HG03039 (cell line): ENCODE measurements at regions not wholly inside any gene's neighbourhood (a gene's known extent, or its start where the extent isn't known, plus 50 kb on each side); places are given as distances from the start of the nearest gene placed in this dataset.

Source experiments
- ATAC-seq: cut with Tn5 transposase; IDR thresholded peaks from one replicate; pipeline ENCODE4 v1.9.1; 2021; ENCODE audit warnings: mild to moderate bottlenecking, moderate library complexity; ENCODE audit not compliant: unreplicated experiment

- ATAC-seq = no peak
Measured at GRCh38 chr9:81132796-81133195, 556.6 kb downstream of the TLE1 start.

DNA sequence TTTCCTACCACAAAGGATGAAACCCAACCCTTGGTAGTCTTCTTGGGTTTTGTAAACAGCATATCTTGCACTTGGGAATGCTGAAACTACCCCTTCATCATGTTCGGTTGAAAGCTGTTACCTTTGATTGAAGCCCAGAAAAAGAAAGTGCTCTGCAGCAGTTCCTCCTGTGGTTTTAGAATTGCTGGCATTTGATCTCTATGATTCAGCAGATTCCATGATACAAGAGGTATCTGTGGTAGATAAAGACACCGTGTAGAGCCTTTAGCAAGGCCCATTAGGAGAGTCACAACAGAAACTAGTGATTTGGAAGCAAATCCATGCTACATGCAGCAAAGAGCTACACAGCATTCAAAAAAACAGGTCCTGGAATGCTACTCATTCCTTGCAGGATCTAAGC lies 557.0 kb downstream of the TLE1 start:
- no peak for ATAC-seq

GRCh38 chr9:81128701-81129100 lies 560.6 kb downstream of the TLE1 start:
- ATAC-seq = no peak

DNA sequence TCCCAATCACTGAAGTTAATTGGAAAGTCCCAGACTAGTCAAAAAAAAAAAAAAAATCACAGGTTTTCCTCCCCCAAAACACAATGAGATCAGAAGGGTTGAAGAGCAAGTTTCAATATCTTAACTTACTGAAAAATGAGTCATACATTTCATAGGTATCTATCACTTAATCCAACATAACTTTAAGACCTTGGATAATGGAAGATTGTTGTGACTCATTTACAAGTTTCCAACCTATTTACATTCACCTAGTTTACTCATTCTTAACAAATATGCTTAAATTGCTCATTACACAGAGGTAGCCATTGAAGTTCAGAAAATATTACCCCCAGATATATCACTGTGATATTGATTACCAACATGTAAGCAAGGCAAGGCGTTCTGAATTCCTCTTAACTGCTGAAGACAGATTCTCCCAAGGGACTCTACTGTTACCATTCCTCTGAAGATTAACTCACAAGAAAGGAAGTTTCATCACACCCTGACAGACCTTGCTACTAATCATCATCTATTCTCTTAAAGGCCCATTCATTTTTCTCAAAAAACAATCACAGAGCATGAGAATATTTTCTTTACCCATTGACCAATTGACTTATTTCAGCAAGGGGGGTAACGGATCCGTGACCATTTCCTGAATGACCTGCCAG lies 563.8 kb downstream of the TLE1 start:
- no peak for ATAC-seq

GRCh38 chr9:81123526-81123925 lies 565.8 kb downstream of the TLE1 start:
- ATAC-seq = no peak

GRCh38 chr9:81122749-81123148 lies 566.6 kb downstream of the TLE1 start:
- ATAC-seq = no peak

- ATAC-seq = no peak
Measured at GRCh38 chr9:81119591-81119990, 569.8 kb downstream of the TLE1 start.

DNA sequence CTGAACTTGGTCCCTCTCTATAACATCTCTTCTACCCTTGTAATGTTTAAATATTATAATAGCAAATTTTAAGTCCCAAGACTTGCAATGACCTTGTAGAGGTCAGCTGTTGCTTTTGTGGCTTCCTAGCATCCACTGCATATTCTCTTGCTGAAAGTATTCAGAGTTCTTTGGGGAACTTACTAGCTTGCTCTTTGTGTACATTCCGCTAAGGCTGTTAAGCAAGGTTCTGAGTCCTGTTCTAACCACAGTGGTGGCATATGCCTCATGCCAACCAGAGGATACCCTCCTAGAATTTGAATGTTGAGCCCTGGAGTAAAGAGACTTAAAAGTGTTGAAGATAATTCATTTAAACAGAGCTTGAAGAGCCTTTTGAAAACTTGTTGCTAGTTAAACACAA lies 570.9 kb downstream of the TLE1 start:
- no peak for ATAC-seq

GRCh38 chr9:81116340-81117137 lies 572.8 kb downstream of the TLE1 start:
- no peak for ATAC-seq

DNA sequence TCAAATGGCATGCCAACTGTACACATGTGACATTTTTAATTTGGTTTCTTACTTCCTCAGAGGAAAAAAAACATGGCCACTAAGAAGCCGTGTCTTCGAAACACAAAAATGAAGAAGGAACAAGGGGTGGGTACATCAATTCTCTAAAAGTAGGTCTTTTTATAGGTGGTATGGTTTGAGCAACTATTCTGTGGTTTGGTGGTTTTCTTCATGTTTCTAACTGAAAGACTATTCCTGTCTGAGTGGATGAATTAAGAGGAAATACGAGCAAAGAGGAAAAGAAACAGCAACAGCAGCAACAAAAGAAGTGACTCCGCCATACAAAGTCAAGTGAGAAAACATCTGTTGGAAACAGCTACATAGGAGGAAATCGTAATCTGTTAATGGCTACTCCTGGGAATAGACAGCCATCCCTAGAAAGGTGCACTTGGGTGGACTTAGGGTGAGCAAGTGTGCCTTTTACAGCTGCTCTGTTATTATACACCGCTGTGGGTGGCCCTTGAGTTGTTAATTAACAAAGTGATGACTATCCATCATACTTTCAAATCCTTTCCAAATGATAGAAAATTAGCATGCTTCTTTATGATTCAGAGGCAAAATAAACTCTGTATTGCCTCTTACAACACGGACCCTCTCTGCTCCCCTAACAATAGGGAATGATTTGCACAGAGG lies 575.8 kb downstream of the TLE1 start:
- no peak for ATAC-seq

- ATAC-seq = no peak
Measured at GRCh38 chr9:81112627-81113452, 576.5 kb downstream of the TLE1 start.

- no peak for ATAC-seq
Measured at GRCh38 chr9:81108821-81109220, 580.5 kb downstream of the TLE1 start.

- no peak for ATAC-seq
Measured at GRCh38 chr9:81108391-81108790, 581.0 kb downstream of the TLE1 start.

DNA sequence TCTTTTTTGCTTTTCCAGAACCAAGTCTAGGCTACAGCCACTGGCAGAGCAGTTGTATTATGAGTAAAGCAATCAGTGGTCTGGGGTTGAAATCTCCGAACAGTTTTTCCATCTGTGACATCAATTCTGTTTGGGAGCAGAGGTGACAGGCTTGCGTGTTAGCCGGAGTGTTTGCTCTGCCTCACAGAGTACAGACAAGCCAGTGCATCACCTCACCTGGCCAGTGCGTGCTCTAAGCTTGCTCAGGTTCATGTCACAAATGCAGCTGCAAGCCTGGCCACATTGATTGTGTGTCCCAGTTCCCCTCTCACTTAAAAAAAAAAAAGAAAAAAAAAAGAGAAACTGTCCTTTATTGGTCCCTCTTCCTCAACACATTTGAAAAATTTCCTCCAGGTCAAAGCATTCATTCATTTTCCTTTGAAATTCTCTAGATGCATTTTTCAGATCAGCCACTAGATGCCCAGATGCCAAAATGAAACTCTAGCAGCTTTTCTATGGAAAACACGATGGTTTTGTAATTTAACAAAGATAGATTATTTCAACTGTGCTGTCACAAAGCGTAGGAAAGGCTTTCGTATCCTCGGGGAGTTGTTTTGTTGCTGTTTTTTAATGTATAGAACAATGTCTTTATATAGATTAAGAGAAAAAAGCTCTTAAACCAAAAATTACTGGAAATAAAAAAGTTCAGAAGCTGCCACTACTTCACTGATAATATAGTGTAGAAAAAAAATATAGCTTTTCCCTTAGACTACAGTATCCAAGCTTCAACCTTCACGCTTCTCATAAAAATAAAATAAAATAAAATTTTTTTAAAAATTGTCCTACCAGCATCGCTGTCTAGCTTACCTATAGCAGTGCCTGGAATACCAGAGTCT lies 585.5 kb downstream of the TLE1 start:
- ATAC-seq = no peak

- ATAC-seq = no peak
Measured at GRCh38 chr9:81097131-81097847, 592.1 kb downstream of the TLE1 start.

DNA sequence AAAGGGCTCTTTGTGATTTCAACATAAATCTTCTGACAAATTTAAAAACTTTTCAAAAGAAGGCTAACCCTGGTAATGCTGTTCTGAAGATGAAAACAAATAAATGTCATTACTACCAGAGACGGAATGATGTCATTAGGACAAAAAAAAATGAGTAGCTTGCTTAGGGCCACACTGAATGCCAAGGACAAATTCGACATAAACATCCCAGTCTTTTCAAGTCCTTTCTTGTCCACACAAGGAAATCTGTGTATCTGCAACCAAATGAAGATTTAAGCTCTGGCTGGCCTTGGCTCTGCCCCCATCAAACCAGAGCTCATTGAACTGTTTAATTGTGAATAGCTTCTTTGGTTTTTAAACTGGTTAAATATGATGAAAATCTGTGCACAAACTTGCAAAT lies 592.7 kb downstream of the TLE1 start:
- no peak for ATAC-seq

DNA sequence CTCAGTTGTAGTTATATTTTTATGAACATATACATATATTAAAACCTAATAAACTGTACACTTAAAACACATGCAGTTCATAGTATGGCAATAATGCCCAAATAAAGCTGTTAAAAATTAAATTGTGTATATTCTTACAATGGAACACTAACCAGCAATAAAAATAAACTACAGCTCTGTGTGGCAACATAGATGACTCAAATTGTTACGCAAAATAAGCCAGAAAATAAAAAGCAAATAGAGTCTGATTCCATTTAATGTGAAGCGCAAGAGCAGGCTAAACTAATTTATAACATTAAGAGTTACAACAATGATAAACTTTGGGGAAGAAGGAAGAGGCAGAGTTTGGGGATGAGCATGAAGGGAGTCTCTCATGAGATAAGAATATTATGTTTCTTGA lies 597.3 kb downstream of the TLE1 start:
- ATAC-seq = no peak

- no peak for ATAC-seq
Measured at GRCh38 chr9:81088341-81088740, 601.0 kb downstream of the TLE1 start.

- ATAC-seq = no peak
Measured at GRCh38 chr9:81086416-81086815, 602.9 kb downstream of the TLE1 start.
